SU-DHL-6 (cell line): ENCODE measurements at regions not wholly inside any gene's neighbourhood (a gene's known extent, or its start where the extent isn't known, plus 50 kb on each side); places are given as distances from the start of the nearest gene placed in this dataset.

Experiments
- H2AFZ ChIP-seq: fragments of 200-600 bp; sonication (generic); 2 replicates; pipeline ENCODE4 v1.6.1; 2014; ENCODE audit warnings: low read depth, mild to moderate bottlenecking, moderate library complexity, mixed read lengths, antibody characterized with exemption, low read length; ENCODE audit not compliant: severe bottlenecking
- H3F3A ChIP-seq: fragments of 200-600 bp; shearing (Covaris generic); 2 replicates; pipeline ENCODE4 v1.6.0; 2016; ENCODE audit warnings: antibody characterized with exemption, mild to moderate bottlenecking; ENCODE audit not compliant: insufficient read depth
- H3K27ac ChIP-seq: fragments of 200-600 bp; sonication (generic); 2 replicates; pipeline ENCODE4 v1.5.1; 2016; ENCODE audit warnings: low read depth, mild to moderate bottlenecking, low read length, moderate library complexity, mixed read lengths
- H3K27me3 ChIP-seq: fragments of 200-600 bp; sonication (generic), shearing (Covaris generic); 2 replicates; pipeline ENCODE4 v1.6.0; 2014; ENCODE audit warnings: mild to moderate bottlenecking, low read length
- H3K36me3 ChIP-seq: fragments of 200-600 bp; sonication (generic); 2 replicates; pipeline ENCODE4 v1.6.1; 2014; ENCODE audit warnings: mild to moderate bottlenecking, low read length, mixed read lengths
- H3K4me2 ChIP-seq: fragments of 300-600, 200-600 bp; shearing (Covaris generic), sonication (generic); 2 replicates; pipeline ENCODE4 v1.6.0; 2014; ENCODE audit warnings: low read length, low read depth, mild to moderate bottlenecking; ENCODE audit not compliant: poor library complexity, severe bottlenecking
- H3K4me3 ChIP-seq: fragments of 200-600 bp; sonication (generic); 2 replicates; pipeline ENCODE4 v1.5.1; 2014; ENCODE audit warnings: antibody characterized with exemption, low read length, mild to moderate bottlenecking, mixed read lengths; ENCODE audit not compliant: insufficient read depth, poor library complexity, severe bottlenecking
- H3K79me2 ChIP-seq: fragments of 200-600 bp; sonication (generic); 2 replicates; pipeline ENCODE4 v1.6.1; 2014; ENCODE audit warnings: mild to moderate bottlenecking, low read length, moderate library complexity; ENCODE audit not compliant: insufficient read depth
- H3K9ac ChIP-seq: fragments of 200-600 bp; sonication (generic); 2 replicates; pipeline ENCODE4 v1.7.0; 2014; ENCODE audit warnings: mild to moderate bottlenecking, low read length
- H3K9me2 ChIP-seq: fragments of 200-600 bp; sonication (generic); replicated peaks from 2 replicates; pipeline ENCODE4 v1.6.1; 2014; ENCODE audit warnings: low read length; ENCODE audit not compliant: insufficient read depth
- H3K9me3 ChIP-seq: fragments of 200-600 bp; sonication (generic); 2 replicates; pipeline ENCODE4 v1.6.1; 2014; ENCODE audit warnings: low read length, mixed read lengths; ENCODE audit not compliant: insufficient read depth
- H4K20me1 ChIP-seq: fragments of 200-600 bp; sonication (generic); 2 replicates; pipeline ENCODE4 v1.6.1; 2014; ENCODE audit warnings: low read depth, mild to moderate bottlenecking, antibody characterized with exemption, low read length, moderate library complexity, mixed read lengths
- CTCF ChIP-seq: fragments of 200-600 bp; sonication (generic); IDR thresholded peaks from one replicate; pipeline ENCODE4 v1.5.1; 2017; ENCODE audit warnings: antibody characterized with exemption, mild to moderate bottlenecking, low read length, moderate library complexity; ENCODE audit not compliant: insufficient read depth, poor library complexity, severe bottlenecking
- EZH2phosphoT487 ChIP-seq: fragments of 200-600 bp; sonication (generic), shearing (Covaris generic); conservative IDR thresholded peaks from 2 replicates; pipeline ENCODE4 v1.6.1; 2018; ENCODE audit warnings: mild to moderate bottlenecking, antibody characterized with exemption, low read length, moderate library complexity, mixed read lengths

- TF ChIP-seq EZH2phosphoT487 (no peak), CTCF (no peak)
These were observed 287.7 kb downstream of the FBXO15 start for GRCh38 chr18:73859837-73860397.

GRCh38 chr18:73852789-73853549 lies 294.7 kb downstream of the FBXO15 start:
- H3K27me3 ChIP-seq = no peaks in the 10 kb centered on the region
- H3F3A ChIP-seq = no peaks in the 10 kb centered on the region
- H3K9ac ChIP-seq = no peak overlapping the region
- H3K79me2 ChIP-seq = no peaks in the 10 kb centered on the region
- H4K20me1 ChIP-seq = no peaks in the 10 kb centered on the region
- H3K9me2 ChIP-seq = no peaks in the 10 kb centered on the region
- no peak overlapping the region for H3K4me3 ChIP-seq
- TF ChIP-seq EZH2phosphoT487 (no peak), CTCF (no peak)
- H3K9me3 ChIP-seq = no peaks in the 10 kb centered on the region
- H2AFZ ChIP-seq = no peak overlapping the region
- H3K36me3 ChIP-seq = no peaks in the 10 kb centered on the region
- no peak overlapping the region for H3K4me2 ChIP-seq
- H3K27ac ChIP-seq = no peak overlapping the region

More at GRCh38 chr18:73859837-73860397, 287.7 kb downstream of the FBXO15 start:
- H3K9me2 ChIP-seq = no peaks in the 10 kb centered on the region
- no peaks in the 10 kb centered on the region for H3K27me3 ChIP-seq
- H4K20me1 ChIP-seq = no peaks in the 10 kb centered on the region
- no peaks in the 10 kb centered on the region for H3F3A ChIP-seq
- no peak overlapping the region for H3K9ac ChIP-seq
- no peak overlapping the region for H3K4me3 ChIP-seq
- no peaks in the 10 kb centered on the region for H3K79me2 ChIP-seq
- no peak overlapping the region for H3K27ac ChIP-seq
- no peaks in the 10 kb centered on the region for H3K36me3 ChIP-seq
- no peaks in the 10 kb centered on the region for H3K9me3 ChIP-seq
- H3K4me2 ChIP-seq = no peak overlapping the region
- no peak overlapping the region for H2AFZ ChIP-seq

GRCh38 chr18:73850782-73851181 lies 296.9 kb downstream of the FBXO15 start:
- Histone ChIP-seq H3K4me2 (no peak overlapping the region), H3K4me3 (no peak overlapping the region), H3K9ac (no peak overlapping the region), H3K27ac (no peak overlapping the region), H3K27me3 (no peaks in the 10 kb centered on the region), H3K9me2 (no peaks in the 10 kb centered on the region), H2AFZ (no peak overlapping the region), H4K20me1 (no peaks in the 10 kb centered on the region), H3K36me3 (no peaks in the 10 kb centered on the region), H3K79me2 (no peaks in the 10 kb centered on the region), H3F3A (no peaks in the 10 kb centered on the region), H3K9me3 (no peaks in the 10 kb centered on the region)
- no peak for TF ChIP-seq EZH2phosphoT487
- TF ChIP-seq CTCF = no peak
